ENCODE measurements at regions not wholly inside any gene's neighbourhood (a gene's known extent, or its start where the extent isn't known, plus 50 kb on each side); places are given as distances from the start of the nearest gene placed in this dataset.

DNA sequence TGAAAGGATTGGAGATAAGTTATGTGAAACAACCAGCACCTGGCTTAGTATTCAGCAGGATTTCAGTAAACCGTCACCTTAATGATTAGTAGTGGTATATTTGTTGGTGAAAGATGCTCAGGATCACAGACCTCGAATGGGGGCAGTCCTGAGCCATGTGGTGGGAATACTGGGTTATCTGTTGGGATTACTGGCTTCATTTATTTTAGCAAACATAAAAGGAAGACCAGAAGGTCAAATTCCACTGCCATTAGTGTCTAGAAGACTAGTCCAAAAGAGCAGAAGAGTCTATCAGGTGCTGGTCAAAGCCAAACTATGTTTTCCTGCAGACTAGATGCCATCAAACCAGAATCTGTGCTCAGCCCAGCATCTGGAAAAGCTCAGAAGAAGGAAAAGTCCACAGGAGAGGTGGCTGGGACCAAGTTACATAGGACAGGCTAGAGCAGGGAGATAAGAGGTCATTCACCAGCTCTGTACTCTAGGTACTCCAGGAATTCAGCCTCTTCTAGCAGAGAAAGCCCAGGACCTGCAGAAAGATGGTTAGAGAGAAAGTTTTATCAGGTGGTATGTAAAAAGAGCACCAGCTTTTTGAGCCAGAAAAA, 343.4 kb downstream of the PLPP3 start:
- ChIA-PET POLR2A (no interaction called here), CTCF (no interaction called here)
- TF ChIP-seq, protein P1, sequence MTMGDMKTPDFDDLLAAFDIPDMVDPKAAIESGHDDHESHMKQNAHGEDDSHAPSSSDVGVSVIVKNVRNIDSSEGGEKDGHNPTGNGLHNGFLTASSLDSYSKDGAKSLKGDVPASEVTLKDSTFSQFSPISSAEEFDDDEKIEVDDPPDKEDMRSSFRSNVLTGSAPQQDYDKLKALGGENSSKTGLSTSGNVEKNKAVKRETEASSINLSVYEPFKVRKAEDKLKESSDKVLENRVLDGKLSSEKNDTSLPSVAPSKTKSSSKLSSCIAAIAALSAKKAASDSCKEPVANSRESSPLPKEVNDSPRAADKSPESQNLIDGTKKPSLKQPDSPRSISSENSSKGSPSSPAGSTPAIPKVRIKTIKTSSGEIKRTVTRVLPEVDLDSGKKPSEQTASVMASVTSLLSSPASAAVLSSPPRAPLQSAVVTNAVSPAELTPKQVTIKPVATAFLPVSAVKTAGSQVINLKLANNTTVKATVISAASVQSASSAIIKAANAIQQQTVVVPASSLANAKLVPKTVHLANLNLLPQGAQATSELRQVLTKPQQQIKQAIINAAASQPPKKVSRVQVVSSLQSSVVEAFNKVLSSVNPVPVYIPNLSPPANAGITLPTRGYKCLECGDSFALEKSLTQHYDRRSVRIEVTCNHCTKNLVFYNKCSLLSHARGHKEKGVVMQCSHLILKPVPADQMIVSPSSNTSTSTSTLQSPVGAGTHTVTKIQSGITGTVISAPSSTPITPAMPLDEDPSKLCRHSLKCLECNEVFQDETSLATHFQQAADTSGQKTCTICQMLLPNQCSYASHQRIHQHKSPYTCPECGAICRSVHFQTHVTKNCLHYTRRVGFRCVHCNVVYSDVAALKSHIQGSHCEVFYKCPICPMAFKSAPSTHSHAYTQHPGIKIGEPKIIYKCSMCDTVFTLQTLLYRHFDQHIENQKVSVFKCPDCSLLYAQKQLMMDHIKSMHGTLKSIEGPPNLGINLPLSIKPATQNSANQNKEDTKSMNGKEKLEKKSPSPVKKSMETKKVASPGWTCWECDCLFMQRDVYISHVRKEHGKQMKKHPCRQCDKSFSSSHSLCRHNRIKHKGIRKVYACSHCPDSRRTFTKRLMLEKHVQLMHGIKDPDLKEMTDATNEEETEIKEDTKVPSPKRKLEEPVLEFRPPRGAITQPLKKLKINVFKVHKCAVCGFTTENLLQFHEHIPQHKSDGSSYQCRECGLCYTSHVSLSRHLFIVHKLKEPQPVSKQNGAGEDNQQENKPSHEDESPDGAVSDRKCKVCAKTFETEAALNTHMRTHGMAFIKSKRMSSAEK (CRISPR knock-in tag; IDR thresholded peaks at IDR 0.05; ENCODE audit: borderline replicate concordance) = no peak
- no peak for TF ChIP-seq GABPB1 (CRISPR knock-in tag; IDR thresholded peaks at IDR 0.05)
- TF ChIP-seq, protein P2, sequence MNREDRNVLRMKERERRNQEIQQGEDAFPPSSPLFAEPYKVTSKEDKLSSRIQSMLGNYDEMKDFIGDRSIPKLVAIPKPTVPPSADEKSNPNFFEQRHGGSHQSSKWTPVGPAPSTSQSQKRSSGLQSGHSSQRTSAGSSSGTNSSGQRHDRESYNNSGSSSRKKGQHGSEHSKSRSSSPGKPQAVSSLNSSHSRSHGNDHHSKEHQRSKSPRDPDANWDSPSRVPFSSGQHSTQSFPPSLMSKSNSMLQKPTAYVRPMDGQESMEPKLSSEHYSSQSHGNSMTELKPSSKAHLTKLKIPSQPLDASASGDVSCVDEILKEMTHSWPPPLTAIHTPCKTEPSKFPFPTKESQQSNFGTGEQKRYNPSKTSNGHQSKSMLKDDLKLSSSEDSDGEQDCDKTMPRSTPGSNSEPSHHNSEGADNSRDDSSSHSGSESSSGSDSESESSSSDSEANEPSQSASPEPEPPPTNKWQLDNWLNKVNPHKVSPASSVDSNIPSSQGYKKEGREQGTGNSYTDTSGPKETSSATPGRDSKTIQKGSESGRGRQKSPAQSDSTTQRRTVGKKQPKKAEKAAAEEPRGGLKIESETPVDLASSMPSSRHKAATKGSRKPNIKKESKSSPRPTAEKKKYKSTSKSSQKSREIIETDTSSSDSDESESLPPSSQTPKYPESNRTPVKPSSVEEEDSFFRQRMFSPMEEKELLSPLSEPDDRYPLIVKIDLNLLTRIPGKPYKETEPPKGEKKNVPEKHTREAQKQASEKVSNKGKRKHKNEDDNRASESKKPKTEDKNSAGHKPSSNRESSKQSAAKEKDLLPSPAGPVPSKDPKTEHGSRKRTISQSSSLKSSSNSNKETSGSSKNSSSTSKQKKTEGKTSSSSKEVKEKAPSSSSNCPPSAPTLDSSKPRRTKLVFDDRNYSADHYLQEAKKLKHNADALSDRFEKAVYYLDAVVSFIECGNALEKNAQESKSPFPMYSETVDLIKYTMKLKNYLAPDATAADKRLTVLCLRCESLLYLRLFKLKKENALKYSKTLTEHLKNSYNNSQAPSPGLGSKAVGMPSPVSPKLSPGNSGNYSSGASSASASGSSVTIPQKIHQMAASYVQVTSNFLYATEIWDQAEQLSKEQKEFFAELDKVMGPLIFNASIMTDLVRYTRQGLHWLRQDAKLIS (CRISPR knock-in tag; IDR thresholded peaks at IDR 0.05; ENCODE audit: borderline replicate concordance) = no peak
- TF ChIP-seq ZNF263 (CRISPR knock-in tag; IDR thresholded peaks at IDR 0.05; ENCODE audit: low read depth) = no peak
- H3K9me3 Mint-ChIP-seq = peaks cover 7% of the 10 kb centered on the region
- H3K27me3 Mint-ChIP-seq (ENCODE audit: low read depth) = no peaks in the 10 kb centered on the region
- H3K27ac Mint-ChIP-seq = no peak overlapping the region
- no peaks in the 10 kb centered on the region for H3K4me1 Mint-ChIP-seq
- no peak for ATAC-seq
- H3K36me3 Mint-ChIP-seq = peaks cover 4% of the 10 kb centered on the region; the same call in 1 of the 2 replicates
- no peak overlapping the region for H3K4me3 Mint-ChIP-seq
- no peak for DNase-seq (ENCODE audit: low spot score)

DNA sequence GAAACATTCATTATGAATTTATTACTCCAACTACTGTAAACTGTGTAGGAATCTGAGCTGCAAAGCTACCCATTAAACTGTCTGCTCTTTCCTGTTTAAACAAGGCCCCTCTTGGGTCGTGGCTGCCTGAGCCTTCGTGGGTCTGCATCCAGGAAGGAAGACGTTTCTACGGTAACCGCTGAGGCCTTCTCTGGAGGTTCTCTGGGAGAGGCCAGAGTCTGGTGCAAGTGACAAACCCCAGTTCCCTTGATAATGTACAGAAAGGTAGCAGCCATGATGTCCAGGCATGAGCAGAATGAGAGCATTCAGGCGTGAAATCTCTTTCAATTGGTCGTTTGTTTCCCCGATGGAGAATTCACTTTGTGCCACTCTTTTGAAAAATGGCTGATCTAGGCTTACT, 350.2 kb downstream of the PLPP3 start:
- TF ChIP-seq, protein P3, sequence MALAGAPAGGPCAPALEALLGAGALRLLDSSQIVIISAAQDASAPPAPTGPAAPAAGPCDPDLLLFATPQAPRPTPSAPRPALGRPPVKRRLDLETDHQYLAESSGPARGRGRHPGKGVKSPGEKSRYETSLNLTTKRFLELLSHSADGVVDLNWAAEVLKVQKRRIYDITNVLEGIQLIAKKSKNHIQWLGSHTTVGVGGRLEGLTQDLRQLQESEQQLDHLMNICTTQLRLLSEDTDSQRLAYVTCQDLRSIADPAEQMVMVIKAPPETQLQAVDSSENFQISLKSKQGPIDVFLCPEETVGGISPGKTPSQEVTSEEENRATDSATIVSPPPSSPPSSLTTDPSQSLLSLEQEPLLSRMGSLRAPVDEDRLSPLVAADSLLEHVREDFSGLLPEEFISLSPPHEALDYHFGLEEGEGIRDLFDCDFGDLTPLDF (CRISPR knock-in tag; IDR thresholded peaks at IDR 0.05) = no peak
- TF ChIP-seq, protein P4, sequence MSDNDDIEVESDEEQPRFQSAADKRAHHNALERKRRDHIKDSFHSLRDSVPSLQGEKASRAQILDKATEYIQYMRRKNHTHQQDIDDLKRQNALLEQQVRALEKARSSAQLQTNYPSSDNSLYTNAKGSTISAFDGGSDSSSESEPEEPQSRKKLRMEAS (CRISPR knock-in tag; IDR thresholded peaks at IDR 0.05) = no peak
- TF ChIP-seq ELF4 (CRISPR knock-in tag; IDR thresholded peaks at IDR 0.05; ENCODE audit: low read depth) = no peak
- TF ChIP-seq, protein P5, sequence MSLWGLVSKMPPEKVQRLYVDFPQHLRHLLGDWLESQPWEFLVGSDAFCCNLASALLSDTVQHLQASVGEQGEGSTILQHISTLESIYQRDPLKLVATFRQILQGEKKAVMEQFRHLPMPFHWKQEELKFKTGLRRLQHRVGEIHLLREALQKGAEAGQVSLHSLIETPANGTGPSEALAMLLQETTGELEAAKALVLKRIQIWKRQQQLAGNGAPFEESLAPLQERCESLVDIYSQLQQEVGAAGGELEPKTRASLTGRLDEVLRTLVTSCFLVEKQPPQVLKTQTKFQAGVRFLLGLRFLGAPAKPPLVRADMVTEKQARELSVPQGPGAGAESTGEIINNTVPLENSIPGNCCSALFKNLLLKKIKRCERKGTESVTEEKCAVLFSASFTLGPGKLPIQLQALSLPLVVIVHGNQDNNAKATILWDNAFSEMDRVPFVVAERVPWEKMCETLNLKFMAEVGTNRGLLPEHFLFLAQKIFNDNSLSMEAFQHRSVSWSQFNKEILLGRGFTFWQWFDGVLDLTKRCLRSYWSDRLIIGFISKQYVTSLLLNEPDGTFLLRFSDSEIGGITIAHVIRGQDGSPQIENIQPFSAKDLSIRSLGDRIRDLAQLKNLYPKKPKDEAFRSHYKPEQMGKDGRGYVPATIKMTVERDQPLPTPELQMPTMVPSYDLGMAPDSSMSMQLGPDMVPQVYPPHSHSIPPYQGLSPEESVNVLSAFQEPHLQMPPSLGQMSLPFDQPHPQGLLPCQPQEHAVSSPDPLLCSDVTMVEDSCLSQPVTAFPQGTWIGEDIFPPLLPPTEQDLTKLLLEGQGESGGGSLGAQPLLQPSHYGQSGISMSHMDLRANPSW (CRISPR knock-in tag; conservative IDR thresholded peaks at IDR 0.05; ENCODE audit: low read depth) = no peak
- Mint-ChIP-seq H3K4me3 (no peak overlapping the region), H3K27ac (no peak overlapping the region), H3K27me3 (ENCODE audit: low read depth) (no peaks in the 10 kb centered on the region; the same call in 1 of the 2 replicates), H3K9me3 (no peaks in the 10 kb centered on the region), H3K4me1 (peaks cover 13% of the 10 kb centered on the region), H3K36me3 (no peaks in the 10 kb centered on the region)
- no peak for DNase-seq (ENCODE audit: low spot score)
- ATAC-seq = no peak
- ChIA-PET POLR2A (no interaction called here), CTCF (no interaction called here)

DNA sequence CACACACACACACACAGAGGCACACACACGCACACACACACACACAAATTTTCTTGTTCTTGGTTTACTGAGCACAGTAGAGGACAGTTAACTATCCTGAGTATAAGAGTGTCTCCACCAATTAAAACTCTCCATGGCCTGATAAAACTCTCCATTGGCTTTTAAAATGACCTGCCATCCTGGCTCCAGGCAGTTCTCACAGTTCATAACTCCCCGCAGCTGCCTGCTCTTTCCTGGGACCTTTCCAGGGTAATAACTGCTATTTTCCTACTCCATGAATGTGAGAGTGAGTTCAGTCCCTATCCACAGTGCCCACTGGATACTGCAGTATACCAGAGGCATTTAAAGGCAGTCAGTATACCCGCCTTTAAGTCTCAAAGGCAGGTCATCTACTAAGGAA, 351.5 kb downstream of the PLPP3 start:
- Mint-ChIP-seq H3K4me1 (peaks cover 13% of the 10 kb centered on the region), H3K9me3 (no peaks in the 10 kb centered on the region), H3K27ac (no peak overlapping the region), H3K27me3 (ENCODE audit: low read depth) (no peaks in the 10 kb centered on the region; the same call in 1 of the 2 replicates), H3K36me3 (no peaks in the 10 kb centered on the region), H3K4me3 (no peak overlapping the region)
- DNase-seq (ENCODE audit: low spot score) = no peak
- ChIA-PET POLR2A (no interaction called here), CTCF (no interaction called here)
- TF ChIP-seq, protein P6, sequence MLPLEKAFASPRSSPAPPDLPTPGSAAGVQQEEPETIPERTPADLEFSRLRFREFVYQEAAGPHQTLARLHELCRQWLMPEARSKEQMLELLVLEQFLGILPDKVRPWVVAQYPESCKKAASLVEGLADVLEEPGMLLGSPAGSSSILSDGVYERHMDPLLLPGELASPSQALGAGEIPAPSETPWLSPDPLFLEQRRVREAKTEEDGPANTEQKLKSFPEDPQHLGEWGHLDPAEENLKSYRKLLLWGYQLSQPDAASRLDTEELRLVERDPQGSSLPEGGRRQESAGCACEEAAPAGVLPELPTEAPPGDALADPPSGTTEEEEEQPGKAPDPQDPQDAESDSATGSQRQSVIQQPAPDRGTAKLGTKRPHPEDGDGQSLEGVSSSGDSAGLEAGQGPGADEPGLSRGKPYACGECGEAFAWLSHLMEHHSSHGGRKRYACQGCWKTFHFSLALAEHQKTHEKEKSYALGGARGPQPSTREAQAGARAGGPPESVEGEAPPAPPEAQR (CRISPR knock-in tag; IDR thresholded peaks at IDR 0.05) = no peak
- TF ChIP-seq NFYB (CRISPR knock-in tag; conservative IDR thresholded peaks at IDR 0.05; ENCODE audit: low read depth) (no peak), GABPB1 (CRISPR knock-in tag; IDR thresholded peaks at IDR 0.05) (no peak), CREM (CRISPR knock-in tag; IDR thresholded peaks at IDR 0.05) (no peak), ZNF263 (CRISPR knock-in tag; IDR thresholded peaks at IDR 0.05; ENCODE audit: low read depth) (no peak), NR3C1 (CRISPR knock-in tag; conservative IDR thresholded peaks at IDR 0.05; ENCODE audit: low read depth) (no peak)
- TF ChIP-seq, protein P7, sequence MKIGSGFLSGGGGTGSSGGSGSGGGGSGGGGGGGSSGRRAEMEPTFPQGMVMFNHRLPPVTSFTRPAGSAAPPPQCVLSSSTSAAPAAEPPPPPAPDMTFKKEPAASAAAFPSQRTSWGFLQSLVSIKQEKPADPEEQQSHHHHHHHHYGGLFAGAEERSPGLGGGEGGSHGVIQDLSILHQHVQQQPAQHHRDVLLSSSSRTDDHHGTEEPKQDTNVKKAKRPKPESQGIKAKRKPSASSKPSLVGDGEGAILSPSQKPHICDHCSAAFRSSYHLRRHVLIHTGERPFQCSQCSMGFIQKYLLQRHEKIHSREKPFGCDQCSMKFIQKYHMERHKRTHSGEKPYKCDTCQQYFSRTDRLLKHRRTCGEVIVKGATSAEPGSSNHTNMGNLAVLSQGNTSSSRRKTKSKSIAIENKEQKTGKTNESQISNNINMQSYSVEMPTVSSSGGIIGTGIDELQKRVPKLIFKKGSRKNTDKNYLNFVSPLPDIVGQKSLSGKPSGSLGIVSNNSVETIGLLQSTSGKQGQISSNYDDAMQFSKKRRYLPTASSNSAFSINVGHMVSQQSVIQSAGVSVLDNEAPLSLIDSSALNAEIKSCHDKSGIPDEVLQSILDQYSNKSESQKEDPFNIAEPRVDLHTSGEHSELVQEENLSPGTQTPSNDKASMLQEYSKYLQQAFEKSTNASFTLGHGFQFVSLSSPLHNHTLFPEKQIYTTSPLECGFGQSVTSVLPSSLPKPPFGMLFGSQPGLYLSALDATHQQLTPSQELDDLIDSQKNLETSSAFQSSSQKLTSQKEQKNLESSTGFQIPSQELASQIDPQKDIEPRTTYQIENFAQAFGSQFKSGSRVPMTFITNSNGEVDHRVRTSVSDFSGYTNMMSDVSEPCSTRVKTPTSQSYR (CRISPR knock-in tag; IDR thresholded peaks at IDR 0.05) = no peak
- ATAC-seq = no peak
